Effector memory CD8-positive, alpha-beta T cell (primary cell): ENCODE measurements at regions not wholly inside any gene's neighbourhood (a gene's known extent, or its start where the extent isn't known, plus 50 kb on each side); places are given as distances from the start of the nearest gene placed in this dataset.

Experiments used
- ATAC-seq: fragments of 150-1000 bp; cut with Tn5 transposase; replicated peaks from 2 replicates; pipeline ENCODE4 v1.10.0; 2021; ENCODE audit warnings: mild to moderate bottlenecking, moderate library complexity
- DNase-seq, 3 experiments: peaks; one replicate each; pipeline ENCODE4 v3.0.0; 2021
- H3K27ac Mint-ChIP-seq, 2 donors: one replicate each; pipeline ENCODE4 v1.8.0; 2022; ENCODE audit warnings: mild to moderate bottlenecking in 2 of 2, mixed read lengths in 2 of 2, moderate library complexity in 2 of 2
- H3K27me3 Mint-ChIP-seq, 2 donors: one replicate each; pipeline ENCODE4 v1.8.0; 2022; ENCODE audit warnings: mixed read lengths in 2 of 2
- H3K36me3 Mint-ChIP-seq: one replicate; pipeline ENCODE4 v1.8.0; 2022; ENCODE audit warnings: mild to moderate bottlenecking, moderate library complexity, mixed read lengths; ENCODE audit not compliant: insufficient read depth
- H3K4me1 Mint-ChIP-seq, 2 donors: one replicate each; pipeline ENCODE4 v1.8.0; 2022; ENCODE audit warnings: low read depth in 2 of 2, mixed read lengths in 2 of 2
- H3K4me3 Mint-ChIP-seq, 2 donors: one replicate each; pipeline ENCODE4 v1.8.0; 2022; ENCODE audit warnings: mild to moderate bottlenecking in 2 of 2, mixed read lengths in 2 of 2, moderate library complexity in 2 of 2
- H3K9me3 Mint-ChIP-seq, 2 donors: one replicate each; pipeline ENCODE4 v1.8.0; 2022; ENCODE audit warnings: mixed read lengths in 2 of 2

DNA sequence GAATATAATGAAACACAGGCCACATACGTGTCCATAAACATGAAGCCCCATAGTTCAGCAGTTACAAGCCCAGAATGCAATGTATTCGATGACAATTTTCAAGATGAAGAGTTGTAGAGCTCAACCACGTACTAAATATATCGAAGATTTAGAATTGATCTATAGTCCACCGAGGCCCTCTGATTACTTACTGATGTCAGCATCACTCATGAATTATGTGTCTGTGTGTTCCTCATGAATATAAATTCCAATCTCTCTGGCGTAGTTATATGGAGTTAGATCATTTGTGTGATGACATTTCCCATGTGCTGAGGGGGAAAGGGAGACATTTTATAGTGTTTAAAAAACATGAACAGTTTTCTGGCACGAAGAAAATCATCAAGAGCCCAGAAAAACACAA, 97.5 kb downstream of the PFDN4 start:
- Mint-ChIP-seq H3K9me3 (no peaks in the 10 kb centered on the region), H3K27ac (no peak overlapping the region), H3K4me1 (no peaks in the 10 kb centered on the region), H3K4me3 (no peak overlapping the region), H3K36me3 (no peaks in the 10 kb centered on the region), H3K27me3 (peaks cover 37 to 39% of the 10 kb centered on the region in 2 donors)
- no peak for ATAC-seq
- no peak for DNase-seq

DNA sequence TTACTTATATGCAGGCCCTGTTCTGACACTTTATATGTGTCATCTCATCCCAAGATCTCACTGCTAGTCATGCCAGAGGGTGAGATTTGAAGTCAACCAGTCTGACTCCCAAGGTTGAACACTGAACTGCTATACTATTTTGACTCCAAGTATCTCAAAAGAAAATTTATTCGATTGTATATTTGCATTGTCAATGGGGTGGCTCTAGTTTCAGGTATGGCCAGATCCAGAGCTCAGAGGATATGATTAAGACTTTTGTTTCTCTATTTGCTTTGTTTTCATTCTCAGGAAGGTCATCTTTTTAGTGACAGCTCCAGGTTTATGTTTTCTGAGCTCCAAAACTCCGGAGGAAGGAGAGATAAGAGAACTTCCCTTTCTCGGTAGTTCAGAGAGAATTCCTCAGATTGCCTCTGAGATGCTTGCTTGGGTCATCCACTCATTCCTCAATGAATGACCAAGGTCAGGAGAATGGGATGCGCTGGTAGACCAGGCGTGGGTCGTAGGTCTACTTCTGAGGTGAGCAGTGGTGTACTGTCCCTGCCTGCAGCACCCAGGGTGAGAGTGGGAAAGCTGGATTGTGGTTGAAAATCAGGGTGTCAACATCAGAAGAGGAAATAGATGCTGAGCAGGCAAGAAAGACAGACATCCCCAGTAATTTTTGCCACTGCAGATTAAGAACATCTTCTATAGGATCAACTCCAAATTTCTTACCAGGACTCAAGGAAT, 99.3 kb downstream of the PFDN4 start:
- no peak for DNase-seq
- no peak for ATAC-seq
- Mint-ChIP-seq H3K4me1 (no peaks in the 10 kb centered on the region), H3K27ac (no peak overlapping the region), H3K36me3 (no peaks in the 10 kb centered on the region), H3K4me3 (no peak overlapping the region), H3K9me3 (no peaks in the 10 kb centered on the region), H3K27me3 (peaks cover 42 to 49% of the 10 kb centered on the region in 2 donors)

DNA sequence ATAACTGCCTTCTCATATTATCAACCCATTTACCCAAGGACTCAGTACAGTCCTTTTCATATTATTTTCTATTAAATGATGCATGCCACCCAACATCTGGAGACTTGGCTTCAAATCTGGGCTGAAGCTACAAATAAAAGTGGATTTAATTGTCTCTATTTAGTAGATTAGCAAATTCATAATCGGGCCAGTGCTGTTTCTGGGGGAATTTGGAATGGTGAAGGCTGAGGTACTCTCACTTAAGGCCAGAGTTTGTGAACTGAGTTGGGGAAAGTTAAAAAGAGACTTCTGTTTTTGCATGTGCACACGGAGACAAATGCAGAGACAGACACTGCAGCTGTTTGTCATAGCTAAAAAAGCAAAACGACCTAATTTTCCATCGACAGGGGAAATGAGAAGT, 100.9 kb downstream of the PFDN4 start:
- DNase-seq (no peak), ATAC-seq (no peak)
- no peak overlapping the region for H3K4me3 Mint-ChIP-seq
- no peaks in the 10 kb centered on the region for H3K9me3 Mint-ChIP-seq
- no peaks in the 10 kb centered on the region for H3K36me3 Mint-ChIP-seq
- H3K27me3 Mint-ChIP-seq, result peaks cover 41 to 49% of the 10 kb centered on the region in 2 donors
- no peaks in the 10 kb centered on the region for H3K4me1 Mint-ChIP-seq
- H3K27ac Mint-ChIP-seq, result no peak overlapping the region

DNA sequence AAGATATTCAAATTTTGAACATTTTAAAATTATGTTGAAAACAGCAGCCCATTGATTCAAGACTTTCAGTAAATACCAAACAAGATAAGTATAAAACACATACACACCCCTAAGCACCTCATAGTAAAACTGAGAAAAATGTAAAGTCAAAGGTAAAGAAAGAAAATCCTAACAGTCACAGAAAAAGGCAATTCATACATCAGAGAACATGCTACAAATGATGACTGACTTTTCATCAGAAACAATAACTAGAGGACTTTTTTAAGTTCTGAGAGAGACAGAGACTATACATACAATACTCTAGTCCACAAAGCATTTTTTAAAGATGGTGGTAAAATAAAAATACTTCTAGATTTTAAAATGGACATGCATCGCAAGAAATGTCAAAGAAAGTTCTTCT, 111.0 kb downstream of the PFDN4 start:
- no peaks in the 10 kb centered on the region for H3K36me3 Mint-ChIP-seq
- no peak overlapping the region for H3K27ac Mint-ChIP-seq
- DNase-seq, result no peak
- H3K27me3 Mint-ChIP-seq, result peaks cover 28 to 29% of the 10 kb centered on the region in 2 donors
- peaks cover 0 to 3% of the 10 kb centered on the region in 2 donors for H3K9me3 Mint-ChIP-seq
- no peak for ATAC-seq
- H3K4me1 Mint-ChIP-seq, result no peaks in the 10 kb centered on the region
- no peak overlapping the region for H3K4me3 Mint-ChIP-seq

DNA sequence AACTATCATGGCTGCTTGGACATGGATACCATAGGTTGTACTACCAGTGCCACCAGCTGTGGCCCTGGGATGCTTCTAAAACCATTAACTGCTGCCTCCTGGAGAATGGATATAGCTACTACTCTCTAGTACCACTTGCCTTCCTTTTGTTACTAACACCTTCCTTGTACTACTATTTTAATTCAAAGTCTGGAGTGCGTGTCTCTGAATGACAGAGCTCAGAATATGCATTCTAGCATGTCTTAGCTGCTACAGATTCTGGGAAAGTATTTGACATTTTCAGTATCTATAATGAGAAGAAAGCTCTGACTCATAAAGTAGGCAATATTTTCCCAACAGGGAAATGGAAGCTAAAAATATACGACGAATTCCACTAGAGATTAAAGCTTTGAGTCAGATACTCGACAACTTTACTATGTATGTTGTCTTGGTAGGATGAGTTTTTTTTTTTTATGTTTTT, 112.3 kb downstream of the PFDN4 start:
- H3K27ac Mint-ChIP-seq, result no peak overlapping the region
- no peak for DNase-seq

DNA sequence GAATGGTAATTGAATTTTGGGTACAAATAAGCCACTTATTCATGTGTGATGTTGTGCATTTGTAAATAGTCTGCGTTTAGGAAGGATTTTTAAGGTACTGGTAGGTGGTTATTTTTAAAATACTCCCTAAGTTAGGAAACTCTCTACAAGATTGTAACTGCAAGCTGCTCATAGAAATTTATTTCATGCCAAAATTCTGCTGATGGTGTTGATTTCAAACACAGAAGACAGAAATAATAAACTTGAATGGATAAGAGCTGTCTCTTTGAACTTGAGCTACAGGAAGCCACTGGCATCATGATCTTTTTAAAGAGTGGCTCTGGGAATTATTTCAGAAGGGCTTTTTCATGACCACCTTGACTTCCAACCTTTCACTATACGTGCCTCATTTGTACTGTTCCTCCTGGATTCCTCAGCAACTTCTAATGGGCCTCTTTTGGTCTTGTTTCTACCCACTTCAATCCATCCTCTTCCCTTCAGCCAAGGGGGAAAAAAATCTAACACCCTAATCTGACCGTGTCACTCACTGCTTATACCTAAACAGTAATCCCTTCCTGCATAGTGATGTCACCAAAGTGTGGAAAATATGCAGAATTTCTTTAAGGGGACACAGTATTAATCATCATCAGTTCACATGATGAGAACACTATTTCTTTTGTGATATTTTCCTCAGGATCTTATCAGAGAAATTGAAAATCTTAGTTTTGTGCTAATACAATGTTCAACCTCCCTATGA, 113.6 kb downstream of the PFDN4 start:
- Mint-ChIP-seq H3K9me3 (peaks cover 0 to 3% of the 10 kb centered on the region in 2 donors), H3K36me3 (no peaks in the 10 kb centered on the region), H3K4me1 (no peaks in the 10 kb centered on the region), H3K27ac (no peak overlapping the region), H3K27me3 (peaks cover 7 to 11% of the 10 kb centered on the region in 2 donors), H3K4me3 (no peak overlapping the region)
- ATAC-seq (no peak), DNase-seq (no peak)

More for the DNA sequence above, 112.3 kb downstream of the PFDN4 start:
- Mint-ChIP-seq H3K4me3 (no peak overlapping the region), H3K36me3 (no peaks in the 10 kb centered on the region), H3K27me3 (peaks cover 17 to 24% of the 10 kb centered on the region in 2 donors), H3K4me1 (no peaks in the 10 kb centered on the region), H3K9me3 (peaks cover 0 to 3% of the 10 kb centered on the region in 2 donors)
- no peak for ATAC-seq

DNA sequence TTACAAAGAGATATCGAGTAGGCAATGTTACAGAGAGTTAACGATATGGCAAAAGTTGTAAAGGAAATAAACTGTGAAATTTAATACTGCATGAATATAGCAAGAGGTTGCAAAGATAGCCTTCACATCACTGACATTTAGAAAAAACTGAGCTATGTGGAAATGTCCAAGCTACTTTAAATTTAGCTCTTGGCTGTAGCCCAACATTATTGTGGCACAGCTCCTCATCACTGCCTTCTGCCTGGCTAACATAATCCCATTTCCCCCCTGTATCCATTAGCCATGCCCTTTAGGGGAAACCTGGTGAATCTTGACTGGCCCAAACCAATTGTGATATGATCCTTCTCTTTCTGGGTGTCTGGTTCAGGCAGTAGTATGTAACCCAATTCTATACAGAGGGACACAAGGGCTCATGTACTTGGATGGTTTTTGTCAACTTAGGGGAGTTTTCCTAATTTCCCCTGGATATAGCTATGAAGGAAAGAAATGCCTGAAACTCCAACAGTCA, 115.4 kb downstream of the PFDN4 start:
- peaks cover 8 to 20% of the 10 kb centered on the region in 2 donors for H3K27me3 Mint-ChIP-seq
- ATAC-seq (no peak), DNase-seq (no peak)
- no peak overlapping the region for H3K27ac Mint-ChIP-seq
- H3K36me3 Mint-ChIP-seq, result no peaks in the 10 kb centered on the region
- H3K9me3 Mint-ChIP-seq, result no peaks in the 10 kb centered on the region
- no peak overlapping the region for H3K4me3 Mint-ChIP-seq
- no peaks in the 10 kb centered on the region for H3K4me1 Mint-ChIP-seq

DNA sequence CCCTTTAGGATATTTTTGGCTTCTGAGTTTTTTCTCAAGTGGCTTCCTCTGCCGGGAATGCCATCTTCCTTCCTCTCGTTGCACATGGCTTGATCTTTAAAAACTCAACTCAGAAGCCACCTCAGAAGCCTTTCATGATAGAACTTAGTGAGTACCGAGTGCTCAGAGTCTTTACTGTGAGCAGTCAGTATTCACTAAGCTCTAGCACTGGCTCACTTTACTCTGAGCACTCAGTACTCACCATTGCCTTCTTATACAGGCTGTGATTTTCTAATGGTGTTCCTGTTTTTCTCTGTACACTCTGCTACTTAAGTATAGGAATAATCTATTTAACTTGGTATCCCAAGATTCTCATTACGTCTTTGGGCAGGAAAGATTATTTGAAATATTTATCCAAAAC, 116.2 kb downstream of the PFDN4 start:
- H3K4me1 Mint-ChIP-seq, result no peaks in the 10 kb centered on the region
- no peak overlapping the region for H3K27ac Mint-ChIP-seq
- no peak overlapping the region for H3K4me3 Mint-ChIP-seq
- no peaks in the 10 kb centered on the region for H3K9me3 Mint-ChIP-seq
- no peak for DNase-seq
- no peaks in the 10 kb centered on the region for H3K36me3 Mint-ChIP-seq
- peaks cover 8 to 20% of the 10 kb centered on the region in 2 donors for H3K27me3 Mint-ChIP-seq
- ATAC-seq, result no peak

DNA sequence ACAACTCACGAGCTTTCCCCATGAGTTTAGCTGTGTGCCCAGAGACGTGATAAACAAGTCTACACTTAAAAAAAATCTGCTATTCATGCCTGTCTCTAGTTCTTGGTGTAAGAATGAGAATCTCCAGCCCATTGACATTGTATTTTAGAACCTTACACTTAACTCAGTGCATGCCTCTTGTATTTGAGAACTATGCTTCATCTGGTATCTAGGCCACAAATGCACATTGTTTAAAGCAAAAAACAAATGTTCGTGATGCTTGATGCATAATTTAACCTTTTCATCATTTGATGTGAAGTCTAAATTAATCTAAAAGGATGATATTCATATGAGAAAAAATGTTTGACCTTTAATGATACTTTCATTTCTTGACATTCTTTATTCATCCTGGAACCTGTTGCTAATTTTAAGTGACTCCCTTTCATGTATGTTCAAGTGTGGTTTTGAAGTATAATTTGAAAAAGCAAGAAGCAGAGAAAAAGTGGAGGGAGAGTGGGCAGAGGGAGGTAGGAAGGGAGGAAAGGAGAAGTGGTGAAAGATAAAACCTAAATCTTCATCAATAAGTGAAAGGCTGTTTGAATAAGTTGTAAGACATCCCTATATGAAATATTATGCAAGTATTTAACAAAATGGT, 116.9 kb downstream of the PFDN4 start:
- no peak for ATAC-seq
- Mint-ChIP-seq H3K36me3 (no peaks in the 10 kb centered on the region), H3K9me3 (no peaks in the 10 kb centered on the region), H3K27me3 (peaks cover 8 to 20% of the 10 kb centered on the region in 2 donors), H3K27ac (no peak overlapping the region), H3K4me1 (no peaks in the 10 kb centered on the region), H3K4me3 (no peak overlapping the region)
- DNase-seq, result no peak

DNA sequence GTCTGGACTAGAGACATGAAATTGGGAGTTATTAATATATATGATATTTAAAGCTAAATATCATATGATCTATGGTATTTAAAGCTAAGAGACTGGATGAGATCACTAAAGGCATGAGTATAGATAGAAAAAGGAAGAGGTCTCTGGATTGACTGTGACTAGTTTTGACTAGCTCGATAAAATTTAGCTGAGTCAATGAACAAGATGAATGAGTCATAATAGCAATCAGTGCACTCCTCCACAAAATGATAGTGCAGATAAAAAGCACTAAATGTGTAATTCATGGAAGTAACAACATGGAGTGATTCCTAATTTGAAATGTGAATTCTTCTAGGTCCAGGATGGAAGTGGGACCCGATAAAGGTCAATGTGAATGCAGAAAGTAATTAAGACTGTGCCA, 127.4 kb downstream of the PFDN4 start:
- Mint-ChIP-seq H3K27ac (no peak overlapping the region), H3K9me3 (peaks cover 0 to 2% of the 10 kb centered on the region in 2 donors), H3K4me3 (no peak overlapping the region), H3K4me1 (no peaks in the 10 kb centered on the region), H3K27me3 (peaks cover 0 to 18% of the 10 kb centered on the region in 2 donors), H3K36me3 (no peaks in the 10 kb centered on the region)
- DNase-seq (no peak), ATAC-seq (no peak)

DNA sequence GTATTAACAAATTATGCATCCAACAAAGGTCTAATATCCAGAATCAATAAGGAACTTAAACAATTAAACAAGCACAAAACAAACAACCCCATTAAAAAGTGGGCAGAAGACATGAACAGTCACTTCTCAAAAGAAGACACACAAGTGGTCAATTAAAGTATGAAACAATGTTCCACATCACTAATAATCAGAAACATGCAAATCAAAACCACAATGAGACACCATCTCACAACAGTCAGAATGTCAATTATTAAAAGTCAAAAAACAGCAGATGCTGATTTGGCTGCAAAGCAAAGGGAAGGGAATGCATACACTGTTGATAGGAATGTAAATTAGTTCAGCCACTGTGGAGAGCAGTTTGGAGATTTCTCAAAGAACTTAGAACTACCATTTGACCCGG, 129.3 kb downstream of the PFDN4 start:
- Mint-ChIP-seq H3K4me3 (no peak overlapping the region), H3K4me1 (no peaks in the 10 kb centered on the region), H3K27ac (no peak overlapping the region), H3K27me3 (peaks cover 0 to 14% of the 10 kb centered on the region in 2 donors), H3K36me3 (no peaks in the 10 kb centered on the region), H3K9me3 (peaks cover 0 to 2% of the 10 kb centered on the region in 2 donors)
- DNase-seq, result no peak
- ATAC-seq, result no peak

DNA sequence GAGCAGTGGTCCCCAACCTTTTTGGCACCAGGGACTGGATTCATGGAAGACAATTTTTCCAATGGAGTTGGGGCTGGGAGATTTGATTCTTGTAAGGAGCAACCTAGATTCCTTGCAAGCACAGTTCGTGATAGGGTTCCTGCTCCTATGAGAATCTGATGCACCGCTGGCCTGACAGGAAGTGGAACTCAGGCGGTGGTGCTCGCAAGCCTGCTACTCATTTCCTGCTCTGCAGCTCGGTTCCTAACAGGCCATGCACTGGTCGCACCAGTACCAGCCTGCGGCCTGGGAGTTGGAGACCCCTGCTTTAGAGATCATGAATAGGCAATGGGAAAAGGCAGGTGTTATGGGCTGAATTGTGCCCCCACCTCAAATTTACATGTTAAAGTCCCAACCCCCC, 131.2 kb downstream of the PFDN4 start:
- Mint-ChIP-seq H3K36me3 (no peaks in the 10 kb centered on the region), H3K27me3 (peaks cover 0 to 14% of the 10 kb centered on the region in 2 donors), H3K27ac (no peak overlapping the region), H3K4me1 (no peaks in the 10 kb centered on the region), H3K9me3 (peaks cover 0 to 2% of the 10 kb centered on the region in 2 donors), H3K4me3 (no peak overlapping the region)
- ATAC-seq, result no peak
- DNase-seq, result no peak

DNA sequence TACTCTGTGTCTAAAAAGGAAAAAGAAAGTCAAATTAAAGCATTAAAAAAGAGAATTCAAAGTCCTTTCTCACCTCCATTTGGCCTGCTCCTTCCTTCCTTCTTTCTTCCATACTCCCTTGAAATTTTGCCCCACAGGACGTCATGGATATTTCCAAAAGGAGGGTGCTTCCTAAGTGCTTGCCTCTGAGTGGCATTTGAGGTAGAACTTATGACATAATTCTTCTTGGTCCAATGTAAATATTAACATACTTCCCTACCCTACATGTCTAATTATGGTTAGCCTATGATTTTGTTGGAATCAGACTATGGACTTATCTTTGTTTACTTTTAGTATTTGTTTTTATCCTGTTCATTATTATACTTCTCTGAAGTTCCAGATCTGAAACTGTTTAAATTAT, 132.3 kb downstream of the PFDN4 start:
- Mint-ChIP-seq H3K27ac (no peak overlapping the region), H3K4me1 (no peaks in the 10 kb centered on the region), H3K4me3 (no peak overlapping the region), H3K9me3 (peaks cover 0 to 2% of the 10 kb centered on the region in 2 donors), H3K36me3 (no peaks in the 10 kb centered on the region), H3K27me3 (peaks cover 0 to 7% of the 10 kb centered on the region in 2 donors)
- no peak for DNase-seq
- no peak for ATAC-seq
